ENCODE measurements at regions not wholly inside any gene's neighbourhood (a gene's known extent, or its start where the extent isn't known, plus 50 kb on each side); places are given as distances from the start of the nearest gene placed in this dataset.

DNA sequence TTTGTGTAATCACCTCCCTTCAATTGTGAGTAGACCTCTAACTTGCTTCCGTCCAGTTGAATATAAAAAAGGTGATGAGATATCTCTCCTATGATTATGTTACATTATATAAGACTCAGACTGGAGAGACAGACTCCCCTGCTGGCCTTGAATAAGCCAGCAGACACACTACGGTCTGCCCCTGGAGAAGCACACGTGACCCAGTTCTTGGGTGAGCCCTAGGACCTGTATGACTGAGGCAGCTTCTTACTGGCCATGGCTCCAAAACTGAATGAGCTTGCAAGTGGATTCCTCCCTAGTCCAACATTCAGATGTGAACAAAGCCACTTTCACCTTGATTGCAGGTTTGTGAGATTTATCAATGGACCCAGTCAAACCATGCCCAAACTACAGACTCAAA is 427.9 kb upstream of the DCN start:
- H2AFZ ChIP-seq (ENCODE audit: low read depth, low read length, severe bottlenecking), result no peak overlapping the region

DNA sequence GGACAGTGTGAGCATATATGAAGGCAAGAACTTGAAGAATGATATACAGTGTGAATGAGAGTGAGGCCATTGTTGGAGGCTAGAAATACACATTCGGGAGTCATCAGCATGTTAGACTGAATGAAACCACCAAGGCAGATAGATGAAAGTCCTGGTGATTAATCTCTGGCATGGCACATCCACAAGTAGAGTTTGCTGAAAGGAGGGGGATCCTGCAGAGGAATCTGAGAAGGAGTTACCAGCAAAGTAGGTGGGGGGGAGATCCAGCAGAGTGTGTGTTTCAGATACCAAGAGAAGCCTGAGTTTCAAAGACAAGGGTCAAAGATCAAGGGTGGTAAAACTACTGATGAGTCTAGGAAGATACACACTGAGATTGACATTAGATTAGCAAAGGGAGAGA is 426.7 kb upstream of the DCN start:
- no peaks in the 10 kb centered on the region for H3K9me2 ChIP-seq (replicated peaks; ENCODE audit: insufficient read depth, low read length)
- H3K9ac ChIP-seq (ENCODE audit: low read length), result no peak overlapping the region
- H4K20me1 ChIP-seq (ENCODE audit: low read depth, low read length), result no peaks in the 10 kb centered on the region
- TF ChIP-seq, protein P1, sequence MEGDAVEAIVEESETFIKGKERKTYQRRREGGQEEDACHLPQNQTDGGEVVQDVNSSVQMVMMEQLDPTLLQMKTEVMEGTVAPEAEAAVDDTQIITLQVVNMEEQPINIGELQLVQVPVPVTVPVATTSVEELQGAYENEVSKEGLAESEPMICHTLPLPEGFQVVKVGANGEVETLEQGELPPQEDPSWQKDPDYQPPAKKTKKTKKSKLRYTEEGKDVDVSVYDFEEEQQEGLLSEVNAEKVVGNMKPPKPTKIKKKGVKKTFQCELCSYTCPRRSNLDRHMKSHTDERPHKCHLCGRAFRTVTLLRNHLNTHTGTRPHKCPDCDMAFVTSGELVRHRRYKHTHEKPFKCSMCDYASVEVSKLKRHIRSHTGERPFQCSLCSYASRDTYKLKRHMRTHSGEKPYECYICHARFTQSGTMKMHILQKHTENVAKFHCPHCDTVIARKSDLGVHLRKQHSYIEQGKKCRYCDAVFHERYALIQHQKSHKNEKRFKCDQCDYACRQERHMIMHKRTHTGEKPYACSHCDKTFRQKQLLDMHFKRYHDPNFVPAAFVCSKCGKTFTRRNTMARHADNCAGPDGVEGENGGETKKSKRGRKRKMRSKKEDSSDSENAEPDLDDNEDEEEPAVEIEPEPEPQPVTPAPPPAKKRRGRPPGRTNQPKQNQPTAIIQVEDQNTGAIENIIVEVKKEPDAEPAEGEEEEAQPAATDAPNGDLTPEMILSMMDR (IDR thresholded peaks at IDR 0.05; ENCODE audit: insufficient read depth, low read length, poor library complexity, severe bottlenecking), result no peak
- no peak for TF ChIP-seq EZH2phosphoT487 (conservative IDR thresholded peaks at IDR 0.05; ENCODE audit: low read length)
- no peaks in the 10 kb centered on the region for H3K9me3 ChIP-seq (ENCODE audit: insufficient read depth, low read length)
- no peak overlapping the region for H3K4me3 ChIP-seq (ENCODE audit: insufficient read depth, low read length, poor library complexity, severe bottlenecking)
- H3K79me2 ChIP-seq (ENCODE audit: insufficient read depth, low read length), result no peaks in the 10 kb centered on the region
- no peaks in the 10 kb centered on the region for H3K36me3 ChIP-seq (ENCODE audit: low read length)
- H3K4me2 ChIP-seq (ENCODE audit: low read depth, low read length, poor library complexity, severe bottlenecking), result no peak overlapping the region
- H3K27ac ChIP-seq (ENCODE audit: low read depth, low read length), result no peak overlapping the region
- H3F3A ChIP-seq (ENCODE audit: insufficient read depth), result no peaks in the 10 kb centered on the region
- no peaks in the 10 kb centered on the region for H3K27me3 ChIP-seq (ENCODE audit: low read length)
- no peak overlapping the region for H2AFZ ChIP-seq (ENCODE audit: low read depth, low read length, severe bottlenecking)

More for the DNA sequence above, 427.9 kb upstream of the DCN start:
- no peak overlapping the region for H3K4me3 ChIP-seq (ENCODE audit: insufficient read depth, low read length, poor library complexity, severe bottlenecking)
- H3K9me2 ChIP-seq (replicated peaks; ENCODE audit: insufficient read depth, low read length), result no peaks in the 10 kb centered on the region
- H3K27me3 ChIP-seq (ENCODE audit: low read length), result no peaks in the 10 kb centered on the region
- no peaks in the 10 kb centered on the region for H4K20me1 ChIP-seq (ENCODE audit: low read depth, low read length)
- no peaks in the 10 kb centered on the region for H3K9me3 ChIP-seq (ENCODE audit: insufficient read depth, low read length)
- H3K4me2 ChIP-seq (ENCODE audit: low read depth, low read length, poor library complexity, severe bottlenecking), result no peak overlapping the region
- TF ChIP-seq EZH2phosphoT487 (conservative IDR thresholded peaks at IDR 0.05; ENCODE audit: low read length), result no peak
- TF ChIP-seq, protein P1 (IDR thresholded peaks at IDR 0.05; ENCODE audit: insufficient read depth, low read length, poor library complexity, severe bottlenecking), result no peak
- H3F3A ChIP-seq (ENCODE audit: insufficient read depth), result no peaks in the 10 kb centered on the region
- H3K79me2 ChIP-seq (ENCODE audit: insufficient read depth, low read length), result no peaks in the 10 kb centered on the region
- no peak overlapping the region for H3K27ac ChIP-seq (ENCODE audit: low read depth, low read length)
- H3K9ac ChIP-seq (ENCODE audit: low read length), result no peak overlapping the region
- no peaks in the 10 kb centered on the region for H3K36me3 ChIP-seq (ENCODE audit: low read length)

DNA sequence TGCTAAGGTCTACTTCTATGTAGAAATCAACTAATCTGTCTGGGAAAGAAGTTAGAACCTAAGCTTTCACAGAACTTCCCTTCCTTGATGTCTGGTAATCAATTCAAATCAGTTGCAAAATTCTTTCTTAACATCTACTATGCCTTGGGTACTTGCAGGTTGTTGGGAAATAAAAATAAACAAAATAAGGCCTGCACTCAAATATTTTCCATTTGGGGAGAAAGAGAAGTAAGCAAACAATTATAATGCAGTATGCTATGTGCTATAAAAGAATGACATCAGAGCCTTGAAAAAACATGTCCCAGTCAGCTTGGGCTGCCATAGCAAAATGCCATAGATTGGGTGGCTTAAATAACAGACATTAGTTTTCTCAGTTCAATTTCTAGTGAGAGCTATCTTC is 425.9 kb upstream of the DCN start:
- Histone ChIP-seq H3K4me3 (ENCODE audit: insufficient read depth, low read length, poor library complexity, severe bottlenecking) (no peak overlapping the region), H3K4me2 (ENCODE audit: low read depth, low read length, poor library complexity, severe bottlenecking) (no peak overlapping the region), H3F3A (ENCODE audit: insufficient read depth) (no peaks in the 10 kb centered on the region), H3K79me2 (ENCODE audit: insufficient read depth, low read length) (no peaks in the 10 kb centered on the region), H3K36me3 (ENCODE audit: low read length) (no peaks in the 10 kb centered on the region), H3K9me3 (ENCODE audit: insufficient read depth, low read length) (no peaks in the 10 kb centered on the region), H4K20me1 (ENCODE audit: low read depth, low read length) (no peaks in the 10 kb centered on the region), H3K9ac (ENCODE audit: low read length) (no peak overlapping the region), H3K9me2 (replicated peaks; ENCODE audit: insufficient read depth, low read length) (no peaks in the 10 kb centered on the region), H2AFZ (ENCODE audit: low read depth, low read length, severe bottlenecking) (no peak overlapping the region), H3K27me3 (ENCODE audit: low read length) (no peaks in the 10 kb centered on the region), H3K27ac (ENCODE audit: low read depth, low read length) (no peak overlapping the region)
- no peak for TF ChIP-seq EZH2phosphoT487 (conservative IDR thresholded peaks at IDR 0.05; ENCODE audit: low read length)
- TF ChIP-seq, protein P1 (IDR thresholded peaks at IDR 0.05; ENCODE audit: insufficient read depth, low read length, poor library complexity, severe bottlenecking), result no peak

Measured in SU-DHL-6 (cell line).